Middle frontal gyrus (tissue), 1 donor: ENCODE measurements at regions not wholly inside any gene's neighbourhood (a gene's known extent, or its start where the extent isn't known, plus 50 kb on each side); places are given as distances from the start of the nearest gene placed in this dataset.

Experiments
- DNase-seq: peaks from one replicate; pipeline ENCODE4 v3.0.0-alpha.2; 2015; ENCODE audit warnings: low spot score; ENCODE audit errors: extremely low spot score

- DNase-seq: no peak
Measured at GRCh38 chr15:38695249-38696108, 130.9 kb upstream of the RASGRP1 start.

GRCh38 chr15:38696109-38696727 is 131.6 kb upstream of the RASGRP1 start:
- no peak for DNase-seq

GRCh38 chr15:38696790-38697495 is 132.3 kb upstream of the RASGRP1 start:
- no peak for DNase-seq

- DNase-seq: no peak
Measured at GRCh38 chr15:38698254-38698653, 133.6 kb upstream of the RASGRP1 start.

GRCh38 chr15:38699633-38700230 is 135.1 kb upstream of the RASGRP1 start:
- DNase-seq: peak; percentile 39

- DNase-seq: no peak
Measured at GRCh38 chr15:38701149-38701548, 136.5 kb upstream of the RASGRP1 start.

- no peak for DNase-seq
Measured at GRCh38 chr15:38702178-38702912, 137.7 kb upstream of the RASGRP1 start.

GRCh38 chr15:38705436-38706219 is 141.0 kb upstream of the RASGRP1 start:
- no peak for DNase-seq

GRCh38 chr15:38706956-38707355 is 142.3 kb upstream of the RASGRP1 start:
- no peak for DNase-seq

- peak; percentile 52 for DNase-seq
Measured at GRCh38 chr15:38707802-38708671, 143.4 kb upstream of the RASGRP1 start.

- DNase-seq: no peak
Measured at GRCh38 chr15:38708672-38709180, 144.1 kb upstream of the RASGRP1 start.

- no peak for DNase-seq
Measured at GRCh38 chr15:38709196-38709595, 144.6 kb upstream of the RASGRP1 start.

GRCh38 chr15:38714309-38715072 is 149.9 kb upstream of the RASGRP1 start:
- no peak for DNase-seq

GRCh38 chr15:38720893-38721567 is 156.4 kb upstream of the RASGRP1 start:
- no peak for DNase-seq

GRCh38 chr15:38721568-38721945 is 156.9 kb upstream of the RASGRP1 start:
- DNase-seq: no peak

- no peak for DNase-seq
Measured at GRCh38 chr15:38722236-38722635, 157.6 kb upstream of the RASGRP1 start.

- DNase-seq: no peak
Measured at GRCh38 chr15:38724827-38725226, 160.2 kb upstream of the RASGRP1 start.

- no peak for DNase-seq
Measured at GRCh38 chr15:38726187-38726586, 161.6 kb upstream of the RASGRP1 start.
